B cell (primary cell): ENCODE measurements at regions not wholly inside any gene's neighbourhood (a gene's known extent, or its start where the extent isn't known, plus 50 kb on each side); places are given as distances from the start of the nearest gene placed in this dataset.

Source experiments
- CTCF ChIP-seq: fragments of 200-600 bp; IDR thresholded peaks from one replicate; pipeline ENCODE4 v1.8.0; 2022; ENCODE audit warnings: antibody characterized with exemption, mild to moderate bottlenecking
- EZH2 ChIP-seq: IDR thresholded peaks from 2 replicates; pipeline ENCODE4 v1.6.1; 2012; ENCODE audit warnings: borderline replicate concordance, low read depth, mild to moderate bottlenecking, moderate library complexity, low read length; ENCODE audit not compliant: insufficient read depth, poor library complexity, severe bottlenecking

- TF ChIP-seq EZH2 (no peak), CTCF (no peak)
These were observed 298.0 kb upstream of the MSX2 start for GRCh38 chr5:174426388-174426787.
